Osteocyte (in vitro differentiated cells): ENCODE measurements at regions not wholly inside any gene's neighbourhood (a gene's known extent, or its start where the extent isn't known, plus 50 kb on each side); places are given as distances from the start of the nearest gene placed in this dataset.
"Not testable (repeated sequence)": the region's sequence is repeated elsewhere in the genome, so short reads cannot be mapped to it uniquely, and the experiment has no call there.

Experiments
- DNase-seq: peaks from one replicate; pipeline ENCODE4 v3.0.0; 2021; ENCODE audit warnings: mixed read lengths; ENCODE audit not compliant: unreplicated experiment; ENCODE audit errors: extremely low spot score
- H3K27ac Mint-ChIP-seq: one replicate; pipeline ENCODE4 v1.8.0; 2021; ENCODE audit warnings: mild to moderate bottlenecking, mixed read lengths; ENCODE audit not compliant: unreplicated experiment
- H3K27me3 Mint-ChIP-seq: one replicate; pipeline ENCODE4 v1.8.0; 2021; ENCODE audit warnings: mixed read lengths; ENCODE audit not compliant: unreplicated experiment
- H3K36me3 Mint-ChIP-seq: one replicate; pipeline ENCODE4 v1.8.0; 2021; ENCODE audit warnings: mixed read lengths; ENCODE audit not compliant: unreplicated experiment
- H3K4me1 Mint-ChIP-seq: one replicate; pipeline ENCODE4 v1.8.0; 2021; ENCODE audit warnings: mixed read lengths; ENCODE audit not compliant: unreplicated experiment
- H3K4me3 Mint-ChIP-seq: one replicate; pipeline ENCODE4 v1.8.0; 2021; ENCODE audit warnings: mild to moderate bottlenecking, moderate library complexity, mixed read lengths; ENCODE audit not compliant: unreplicated experiment
- H3K9me3 Mint-ChIP-seq: one replicate; pipeline ENCODE4 v1.8.0; 2021; ENCODE audit warnings: mixed read lengths; ENCODE audit not compliant: unreplicated experiment
- CTCF ChIP-seq: fragments of 200-600 bp; sonication (generic); IDR thresholded peaks from 2 replicates; pipeline ENCODE4 v1.5.0; 2021; ENCODE audit warnings: antibody characterized with exemption, mild to moderate bottlenecking, moderate library complexity

DNA sequence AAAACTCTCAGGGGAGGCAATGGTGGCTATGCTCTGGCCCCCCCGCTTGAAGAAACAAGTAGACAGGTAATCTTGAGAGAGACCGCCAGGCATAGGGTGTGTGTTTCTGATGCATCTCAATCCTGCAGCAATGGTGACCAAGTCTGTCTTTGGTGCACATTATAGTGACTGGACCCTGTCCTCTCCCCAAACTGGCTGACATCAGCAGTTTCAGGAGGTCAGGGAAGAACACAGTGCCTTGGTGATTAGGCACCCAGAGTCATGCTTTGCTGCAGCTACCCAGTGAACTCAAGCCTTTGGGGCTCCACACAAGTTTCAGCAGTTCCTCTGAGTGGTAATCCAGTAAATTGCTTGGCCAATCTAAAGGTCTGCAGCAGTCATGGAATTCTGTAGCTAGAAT, 318.3 kb downstream of the SPIN4 start:
- DNase-seq = no peak
- Mint-ChIP-seq H3K9me3 (peaks cover 69% of the 10 kb centered on the region), H3K36me3 (peaks cover 4% of the 10 kb centered on the region), H3K27me3 (no peaks in the 10 kb centered on the region), H3K27ac (no peak overlapping the region), H3K4me3 (no peak overlapping the region), H3K4me1 (no peaks in the 10 kb centered on the region)
- no peak for TF ChIP-seq CTCF

- H3K36me3 Mint-ChIP-seq = no peaks in the 10 kb centered on the region
- no peaks in the 10 kb centered on the region for H3K4me1 Mint-ChIP-seq
- H3K27me3 Mint-ChIP-seq = no peaks in the 10 kb centered on the region
- no peak for DNase-seq
- peaks cover 52% of the 10 kb centered on the region for H3K9me3 Mint-ChIP-seq
- no peak for TF ChIP-seq CTCF
- no peak overlapping the region for H3K4me3 Mint-ChIP-seq
- no peak overlapping the region for H3K27ac Mint-ChIP-seq
Measured at GRCh38 chrX:63013549-63013948, 337.6 kb downstream of the SPIN4 start.

DNA sequence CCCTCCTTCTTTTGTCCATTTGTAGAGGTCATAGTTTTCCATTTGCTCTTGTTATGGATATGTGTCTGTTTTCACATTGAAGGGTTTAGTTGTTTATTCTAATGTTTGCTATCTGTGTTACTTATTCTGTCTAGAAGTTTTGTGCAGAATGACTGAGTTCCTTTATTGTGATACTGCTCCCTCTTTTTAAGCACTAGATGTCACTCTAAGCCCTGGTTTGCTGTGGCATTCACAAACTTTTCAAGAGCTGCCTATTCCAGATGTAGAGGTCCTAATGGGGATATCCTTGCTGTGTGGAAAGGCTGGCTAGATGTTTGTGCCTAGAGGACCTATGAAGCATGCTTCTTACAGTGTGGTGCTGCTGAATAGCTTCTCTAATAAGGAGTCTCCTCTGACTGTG, 338.6 kb downstream of the SPIN4 start:
- H3K4me1 Mint-ChIP-seq = no peaks in the 10 kb centered on the region
- no peak for TF ChIP-seq CTCF
- H3K36me3 Mint-ChIP-seq = no peaks in the 10 kb centered on the region
- H3K9me3 Mint-ChIP-seq = peaks cover 61% of the 10 kb centered on the region
- no peak overlapping the region for H3K27ac Mint-ChIP-seq
- no peaks in the 10 kb centered on the region for H3K27me3 Mint-ChIP-seq
- no peak overlapping the region for H3K4me3 Mint-ChIP-seq
- no peak for DNase-seq

GRCh38 chrX:63000196-63000595, 350.9 kb downstream of the SPIN4 start:
- not testable (repeated sequence) for H3K4me3 Mint-ChIP-seq, H3K27me3 Mint-ChIP-seq, H3K36me3 Mint-ChIP-seq, DNase-seq, H3K27ac Mint-ChIP-seq, H3K4me1 Mint-ChIP-seq
- peaks cover 48% of the 10 kb centered on the region for H3K9me3 Mint-ChIP-seq
